Kidney capillary endothelial cell (primary cell): ENCODE measurements at regions not wholly inside any gene's neighbourhood (a gene's known extent, or its start where the extent isn't known, plus 50 kb on each side); places are given as distances from the start of the nearest gene placed in this dataset.

Experiments
- DNase-seq: peaks from one replicate; pipeline ENCODE4 v3.0.0-alpha.2; 2018; ENCODE audit warnings: low spot score

GRCh38 chr22:48575618-48576332 is 1251.9 kb downstream of the BRD1 start:
- no peak for DNase-seq

GRCh38 chr22:48574776-48575617 is 1252.7 kb downstream of the BRD1 start:
- peak; percentile 36 for DNase-seq

GRCh38 chr22:48573766-48574165 is 1253.9 kb downstream of the BRD1 start:
- no peak for DNase-seq

- DNase-seq = no peak
These were observed 1254.7 kb downstream of the BRD1 start for GRCh38 chr22:48572951-48573350.

GRCh38 chr22:48570912-48571311 is 1256.8 kb downstream of the BRD1 start:
- DNase-seq = no peak

- no peak for DNase-seq
These were observed 1258.0 kb downstream of the BRD1 start for GRCh38 chr22:48569476-48570233.

- DNase-seq = no peak
These were observed 1258.8 kb downstream of the BRD1 start for GRCh38 chr22:48568736-48569330.

GRCh38 chr22:48567213-48567975 is 1260.3 kb downstream of the BRD1 start:
- no peak for DNase-seq

GRCh38 chr22:48566741-48567140 is 1260.9 kb downstream of the BRD1 start:
- no peak for DNase-seq

- no peak for DNase-seq
These were observed 1261.7 kb downstream of the BRD1 start for GRCh38 chr22:48565901-48566501.

GRCh38 chr22:48564995-48565394 is 1262.7 kb downstream of the BRD1 start:
- DNase-seq = no peak

GRCh38 chr22:48563966-48564330 is 1263.7 kb downstream of the BRD1 start:
- no peak for DNase-seq

- DNase-seq = no peak
These were observed 1264.3 kb downstream of the BRD1 start for GRCh38 chr22:48563118-48563965.

- DNase-seq = no peak
These were observed 1266.0 kb downstream of the BRD1 start for GRCh38 chr22:48561676-48562075.

- DNase-seq = no peak
These were observed 1266.8 kb downstream of the BRD1 start for GRCh38 chr22:48560836-48561235.

GRCh38 chr22:48560389-48560751 is 1267.3 kb downstream of the BRD1 start:
- DNase-seq = no peak

- no peak for DNase-seq
These were observed 1267.9 kb downstream of the BRD1 start for GRCh38 chr22:48559647-48560388.

GRCh38 chr22:48558606-48559402 is 1268.9 kb downstream of the BRD1 start:
- DNase-seq = no peak

- no peak for DNase-seq
These were observed 1269.7 kb downstream of the BRD1 start for GRCh38 chr22:48558016-48558415.
